HFFc6 (cell line): ENCODE measurements at regions not wholly inside any gene's neighbourhood (a gene's known extent, or its start where the extent isn't known, plus 50 kb on each side); places are given as distances from the start of the nearest gene placed in this dataset.

Experiments
- DNase-seq: peaks from one replicate; pipeline ENCODE4 v3.0.0-alpha.2; 2018
- H3K27ac Mint-ChIP-seq: 2 replicates; pipeline ENCODE4 v1.8.0; 2020; ENCODE audit warnings: mild to moderate bottlenecking, mixed read lengths
- H3K27me3 Mint-ChIP-seq: 2 replicates; pipeline ENCODE4 v1.8.0; 2021; ENCODE audit warnings: mild to moderate bottlenecking, moderate library complexity, mixed read lengths; ENCODE audit not compliant: insufficient read depth
- H3K36me3 Mint-ChIP-seq: 2 replicates; pipeline ENCODE4 v1.8.0; 2021; ENCODE audit warnings: low read depth, mixed read lengths
- H3K4me1 Mint-ChIP-seq: 2 replicates; pipeline ENCODE4 v1.8.0; 2020; ENCODE audit warnings: low read depth, mixed read lengths
- H3K4me3 Mint-ChIP-seq: 2 replicates; pipeline ENCODE4 v1.8.0; 2020; ENCODE audit warnings: mild to moderate bottlenecking, moderate library complexity, mixed read lengths
- H3K9me3 Mint-ChIP-seq: 2 replicates; pipeline ENCODE4 v1.8.0; 2020; ENCODE audit warnings: mild to moderate bottlenecking, mixed read lengths
- TF ChIP-seq, protein P1 (sequence below): fragments of 200-600 bp; sonication (generic); IDR thresholded peaks from 2 replicates; pipeline ENCODE4 v1.5.0; 2021; ENCODE audit warnings: antibody characterized with exemption, mild to moderate bottlenecking

DNA sequence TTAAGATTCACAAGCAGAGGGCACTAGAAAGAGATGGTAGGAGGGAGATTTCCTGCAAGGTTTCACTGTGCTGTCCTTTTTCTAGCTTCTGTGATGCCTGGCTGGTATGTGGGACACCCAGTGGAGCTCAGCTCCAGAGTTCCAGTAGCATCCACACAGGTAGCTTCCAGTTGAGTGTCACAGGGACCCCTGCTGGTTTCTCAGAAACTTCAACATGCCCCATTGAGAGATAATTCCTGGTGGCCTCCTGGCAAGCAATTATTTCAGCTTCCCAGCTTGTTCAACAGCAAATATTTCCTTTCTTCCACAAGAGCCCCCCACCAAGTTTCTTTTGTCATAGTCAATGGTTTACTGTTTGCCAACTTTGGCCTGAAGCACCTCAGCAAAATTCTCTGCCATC is 858.7 kb downstream of the REEP3 start:
- Mint-ChIP-seq H3K9me3 (peaks cover 45% of the 10 kb centered on the region), H3K27ac (no peak overlapping the region), H3K36me3 (no peaks in the 10 kb centered on the region), H3K27me3 (no peaks in the 10 kb centered on the region; the same call in 1 of the 2 replicates), H3K4me1 (no peaks in the 10 kb centered on the region), H3K4me3 (no peak overlapping the region)
- TF ChIP-seq, protein P1, sequence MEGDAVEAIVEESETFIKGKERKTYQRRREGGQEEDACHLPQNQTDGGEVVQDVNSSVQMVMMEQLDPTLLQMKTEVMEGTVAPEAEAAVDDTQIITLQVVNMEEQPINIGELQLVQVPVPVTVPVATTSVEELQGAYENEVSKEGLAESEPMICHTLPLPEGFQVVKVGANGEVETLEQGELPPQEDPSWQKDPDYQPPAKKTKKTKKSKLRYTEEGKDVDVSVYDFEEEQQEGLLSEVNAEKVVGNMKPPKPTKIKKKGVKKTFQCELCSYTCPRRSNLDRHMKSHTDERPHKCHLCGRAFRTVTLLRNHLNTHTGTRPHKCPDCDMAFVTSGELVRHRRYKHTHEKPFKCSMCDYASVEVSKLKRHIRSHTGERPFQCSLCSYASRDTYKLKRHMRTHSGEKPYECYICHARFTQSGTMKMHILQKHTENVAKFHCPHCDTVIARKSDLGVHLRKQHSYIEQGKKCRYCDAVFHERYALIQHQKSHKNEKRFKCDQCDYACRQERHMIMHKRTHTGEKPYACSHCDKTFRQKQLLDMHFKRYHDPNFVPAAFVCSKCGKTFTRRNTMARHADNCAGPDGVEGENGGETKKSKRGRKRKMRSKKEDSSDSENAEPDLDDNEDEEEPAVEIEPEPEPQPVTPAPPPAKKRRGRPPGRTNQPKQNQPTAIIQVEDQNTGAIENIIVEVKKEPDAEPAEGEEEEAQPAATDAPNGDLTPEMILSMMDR: no peak
- no peak for DNase-seq

DNA sequence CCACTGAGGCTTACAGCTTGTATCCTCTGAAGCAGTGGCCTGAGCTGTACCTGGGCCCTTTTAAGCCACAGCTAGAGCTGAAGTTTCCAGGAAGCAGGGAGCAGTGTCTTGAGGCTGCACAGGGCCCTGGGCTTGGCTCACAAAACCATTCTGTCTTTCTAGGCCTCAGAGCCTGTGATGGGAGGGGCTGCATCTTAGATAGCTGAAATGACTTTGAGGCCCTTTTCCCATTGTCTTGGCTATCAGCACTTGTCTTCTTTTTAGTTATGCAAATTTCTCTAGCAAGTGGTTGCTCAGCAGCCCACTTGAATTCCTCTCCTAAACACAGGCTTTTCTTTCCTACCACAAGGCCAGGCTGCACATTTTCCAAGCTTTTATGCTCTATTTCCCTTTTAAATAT is 864.2 kb downstream of the REEP3 start:
- Mint-ChIP-seq H3K27ac (no peak overlapping the region), H3K4me1 (no peaks in the 10 kb centered on the region), H3K9me3 (peaks cover 42% of the 10 kb centered on the region), H3K4me3 (no peak overlapping the region), H3K27me3 (no peaks in the 10 kb centered on the region; the same call in 1 of the 2 replicates), H3K36me3 (peaks cover 5% of the 10 kb centered on the region; the same call in 1 of the 2 replicates)
- DNase-seq: no peak
- TF ChIP-seq, protein P1: no peak

DNA sequence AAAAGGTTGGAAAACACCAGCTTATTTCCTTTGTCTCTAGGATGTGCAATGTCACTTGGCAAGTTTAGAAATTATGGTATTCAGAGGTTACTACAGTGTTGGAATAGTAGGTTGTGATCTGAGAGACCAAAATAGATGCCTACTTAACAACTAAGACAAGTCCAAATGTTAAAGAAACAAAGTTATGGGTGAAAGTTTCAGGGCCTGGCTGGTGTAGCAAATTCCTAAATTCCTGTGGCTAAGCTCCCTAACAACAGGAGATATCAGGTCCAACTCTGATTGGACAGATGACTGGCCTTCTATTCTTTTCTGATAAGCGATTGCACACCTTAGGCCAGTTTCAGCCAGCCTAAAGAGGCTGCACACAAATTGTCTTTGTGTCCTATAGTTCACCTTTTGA is 873.5 kb downstream of the REEP3 start:
- H3K36me3 Mint-ChIP-seq: no peaks in the 10 kb centered on the region
- no peak overlapping the region for H3K4me3 Mint-ChIP-seq
- DNase-seq: peak; percentile 4
- peaks cover 15% of the 10 kb centered on the region for H3K9me3 Mint-ChIP-seq
- H3K4me1 Mint-ChIP-seq: no peaks in the 10 kb centered on the region
- H3K27me3 Mint-ChIP-seq: no peaks in the 10 kb centered on the region
- TF ChIP-seq, protein P1: no peak
- H3K27ac Mint-ChIP-seq: no peak overlapping the region

DNA sequence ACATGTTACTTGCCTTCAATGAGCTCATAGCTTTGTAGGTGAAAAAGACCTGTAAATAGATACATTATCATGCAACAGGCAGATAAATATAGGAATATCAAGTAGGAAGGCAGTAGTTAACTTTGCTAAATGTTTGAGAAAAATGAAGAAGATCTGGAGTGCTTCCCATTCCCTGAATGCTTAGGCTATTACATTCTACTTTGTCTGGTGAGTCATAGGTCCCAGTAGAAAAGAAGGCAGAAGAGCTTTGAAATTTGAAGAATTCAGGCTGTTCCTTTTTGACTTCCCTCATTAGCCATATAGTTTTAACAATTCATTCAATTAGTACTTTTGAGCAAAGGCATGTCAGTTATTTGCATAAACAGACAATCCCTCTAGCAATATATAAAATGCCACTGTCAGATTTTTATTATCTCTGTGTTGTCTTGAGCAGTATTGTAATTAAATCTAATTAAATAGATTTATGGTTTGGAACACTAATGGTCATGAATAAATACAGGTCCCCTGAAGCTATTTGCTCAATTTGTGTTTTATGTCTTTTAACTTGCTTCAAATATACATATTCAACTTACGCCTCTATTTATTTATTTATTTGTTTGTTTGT is 875.0 kb downstream of the REEP3 start:
- peak; percentile 16 for DNase-seq
- Mint-ChIP-seq H3K4me3 (no peak overlapping the region), H3K4me1 (no peaks in the 10 kb centered on the region), H3K9me3 (peaks cover 21% of the 10 kb centered on the region), H3K27ac (no peak overlapping the region), H3K36me3 (no peaks in the 10 kb centered on the region), H3K27me3 (no peaks in the 10 kb centered on the region)
- TF ChIP-seq, protein P1: no peak

DNA sequence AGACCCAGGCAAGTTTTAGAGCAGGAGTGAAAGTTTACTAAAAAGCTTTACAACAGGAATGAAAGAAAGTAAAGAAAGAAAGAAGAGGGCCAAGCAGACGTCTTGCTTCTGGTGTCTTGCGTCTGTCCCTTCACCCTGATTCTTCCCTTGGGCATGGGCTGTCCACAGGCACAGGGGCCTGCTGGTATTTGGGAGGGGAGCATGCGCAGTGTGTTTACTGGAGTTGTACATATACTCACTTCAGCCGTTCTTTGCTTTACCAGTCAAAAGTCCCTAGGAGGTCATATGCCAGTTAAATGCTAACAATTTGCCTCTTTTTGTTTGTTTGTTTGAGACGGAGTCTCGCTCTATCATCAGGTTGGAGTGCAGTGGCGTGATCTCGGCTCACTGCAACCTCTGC is 875.9 kb downstream of the REEP3 start:
- no peaks in the 10 kb centered on the region for H3K27me3 Mint-ChIP-seq
- H3K9me3 Mint-ChIP-seq: peaks cover 26% of the 10 kb centered on the region
- DNase-seq: no peak
- H3K27ac Mint-ChIP-seq: no peak overlapping the region
- TF ChIP-seq, protein P1: no peak
- H3K4me1 Mint-ChIP-seq: no peaks in the 10 kb centered on the region
- H3K4me3 Mint-ChIP-seq: no peak overlapping the region
- H3K36me3 Mint-ChIP-seq: peaks cover 3% of the 10 kb centered on the region; the same call in 1 of the 2 replicates
